ENCODE measurements at regions not wholly inside any gene's neighbourhood (a gene's known extent, or its start where the extent isn't known, plus 50 kb on each side); places are given as distances from the start of the nearest gene placed in this dataset.
"Not testable (repeated sequence)": the region's sequence is repeated elsewhere in the genome, so short reads cannot be mapped to it uniquely, and the experiment has no call there.

- DNase-seq (ENCODE audit: low read depth in 4 of 4, low spot score in 3 of 4): no peak
These were observed 896.3 kb downstream of the TSN start for GRCh38 chr2:122651780-122652179.

GRCh38 chr2:122652670-122653069 lies 897.2 kb downstream of the TSN start:
- DNase-seq (ENCODE audit: low read depth in 4 of 4, low spot score in 3 of 4): no peak

DNA sequence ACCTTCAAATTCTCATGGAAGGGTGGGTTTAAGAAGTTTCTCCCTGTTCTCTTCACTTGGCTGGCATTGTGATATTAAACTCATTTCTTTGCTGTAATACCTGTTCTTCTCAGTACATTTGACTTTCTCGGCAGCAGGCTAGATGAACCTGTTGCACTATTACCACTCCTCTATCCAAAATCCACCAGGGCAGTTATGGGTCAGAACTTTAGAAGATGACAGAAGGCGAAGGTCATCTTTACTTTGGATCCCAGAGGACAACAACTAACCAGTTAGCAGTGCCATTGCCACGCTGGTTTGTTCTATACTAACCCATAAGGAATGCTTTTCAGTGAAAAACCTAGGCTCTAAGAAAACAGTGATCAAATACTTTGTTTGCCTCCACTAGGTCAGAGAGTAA lies 901.0 kb downstream of the TSN start:
- DNase-seq (ENCODE audit: low read depth in 4 of 4, low spot score in 3 of 4): no peak

DNA sequence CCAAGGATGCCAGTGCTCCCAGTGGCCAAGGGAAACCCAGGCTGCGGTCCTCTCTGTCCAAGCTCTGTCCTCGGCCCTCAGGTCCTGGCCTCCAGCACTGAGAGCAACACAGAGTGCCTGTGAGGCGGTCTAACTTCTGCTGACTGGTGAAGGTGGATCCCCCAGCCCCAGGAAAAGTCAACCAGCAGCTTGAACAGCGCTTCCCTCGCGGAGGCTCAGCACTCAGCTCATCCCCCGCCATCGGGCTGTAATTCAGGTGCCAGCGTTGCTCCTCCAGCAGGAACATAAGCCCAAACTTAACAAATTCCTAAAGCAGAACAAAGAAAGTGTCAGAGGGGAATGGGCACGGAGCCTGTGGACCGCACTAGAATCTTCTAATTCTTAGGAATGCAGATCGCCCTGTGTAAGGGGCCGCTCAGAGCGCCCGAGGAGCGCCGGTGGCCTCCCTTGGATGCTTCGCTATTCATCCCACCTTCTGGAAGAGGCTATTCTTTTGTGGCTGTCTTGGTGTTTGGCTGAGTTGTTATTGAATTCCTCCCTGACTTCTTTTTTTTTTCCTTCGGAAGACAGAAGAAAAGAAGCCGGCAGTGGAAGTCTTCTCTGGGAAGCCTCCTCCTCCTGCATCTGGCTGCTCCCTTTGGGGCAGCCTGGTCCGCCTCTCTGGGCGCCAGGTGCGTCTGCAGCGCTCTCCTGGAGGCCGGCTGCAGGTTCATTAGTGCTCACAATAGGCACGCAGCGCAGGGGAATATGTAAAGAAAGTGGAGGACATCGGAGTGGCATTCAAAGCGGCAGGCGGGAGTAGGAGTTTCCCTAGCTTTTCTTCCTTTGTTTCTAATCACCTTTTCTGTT lies 905.6 kb downstream of the TSN start:
- DNase-seq (ENCODE audit: low read depth in 4 of 4, low spot score in 3 of 4): no peak

GRCh38 chr2:122663620-122664019 lies 908.2 kb downstream of the TSN start:
- no peak for DNase-seq (ENCODE audit: low read depth in 4 of 4, low spot score in 3 of 4)

DNA sequence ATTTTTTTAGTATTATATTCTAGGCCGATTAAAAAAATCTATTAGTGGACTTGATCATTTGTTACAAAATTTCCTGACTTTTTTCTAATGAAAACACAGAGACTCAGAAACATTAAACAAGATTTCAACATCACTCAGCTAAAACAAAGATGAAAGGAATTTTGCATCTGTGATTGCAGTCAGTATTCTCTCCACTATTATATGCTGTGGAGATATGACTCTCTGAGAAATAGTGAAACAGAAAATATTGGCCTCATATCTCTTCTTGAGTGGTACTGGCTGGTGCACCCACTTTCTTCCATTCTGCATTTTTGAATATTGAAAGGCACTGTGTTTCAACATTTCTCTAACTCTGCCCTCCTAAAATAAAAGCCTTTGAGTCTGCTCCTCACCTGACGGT lies 914.2 kb downstream of the TSN start:
- DNase-seq (ENCODE audit: low read depth in 4 of 4, low spot score in 3 of 4): no peak

DNA sequence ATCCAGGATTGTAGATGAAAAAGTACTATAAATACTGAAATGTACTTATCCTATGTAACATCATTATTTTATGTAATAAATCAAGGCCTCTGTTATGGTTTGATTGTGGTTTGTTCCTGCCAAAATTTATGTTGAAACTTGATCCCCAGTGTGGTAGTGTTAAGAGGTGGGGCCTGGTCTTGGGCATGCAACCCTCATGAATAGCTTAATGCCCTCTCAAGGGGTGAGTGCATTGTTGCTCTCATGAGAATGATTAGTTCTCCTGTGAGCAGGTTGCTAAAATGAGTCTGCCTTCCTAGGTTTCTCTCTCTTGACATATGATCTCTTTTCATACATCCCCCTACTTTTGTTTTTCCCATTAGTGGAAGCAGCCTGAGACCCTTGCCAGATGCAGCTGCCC lies 915.4 kb downstream of the TSN start:
- DNase-seq (ENCODE audit: low read depth in 4 of 4, low spot score in 3 of 4): no peak

GRCh38 chr2:122680662-122681061 lies 925.2 kb downstream of the TSN start:
- no peak for DNase-seq (ENCODE audit: low read depth in 4 of 4, low spot score in 3 of 4)

DNA sequence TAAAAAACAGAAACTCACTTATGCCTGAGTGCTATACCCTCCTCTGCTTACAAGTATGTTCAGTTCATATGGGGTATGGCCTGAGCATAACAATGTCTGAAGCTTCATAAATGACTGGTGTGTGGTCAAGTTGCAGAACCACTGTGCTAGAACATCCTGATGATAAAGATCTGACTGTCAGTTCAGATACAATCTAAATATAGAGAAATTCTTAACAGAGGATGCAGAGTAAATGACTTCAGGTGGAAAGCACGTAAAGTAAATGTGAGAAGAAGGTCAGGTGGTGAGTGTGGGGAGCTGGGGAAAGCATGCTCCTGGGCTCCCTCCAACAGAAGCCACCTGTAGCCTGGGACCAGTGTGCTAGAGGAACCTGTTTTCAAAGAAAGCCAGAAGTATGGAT lies 926.2 kb downstream of the TSN start:
- DNase-seq (ENCODE audit: low read depth in 4 of 4, low spot score in 3 of 4): no peak

DNA sequence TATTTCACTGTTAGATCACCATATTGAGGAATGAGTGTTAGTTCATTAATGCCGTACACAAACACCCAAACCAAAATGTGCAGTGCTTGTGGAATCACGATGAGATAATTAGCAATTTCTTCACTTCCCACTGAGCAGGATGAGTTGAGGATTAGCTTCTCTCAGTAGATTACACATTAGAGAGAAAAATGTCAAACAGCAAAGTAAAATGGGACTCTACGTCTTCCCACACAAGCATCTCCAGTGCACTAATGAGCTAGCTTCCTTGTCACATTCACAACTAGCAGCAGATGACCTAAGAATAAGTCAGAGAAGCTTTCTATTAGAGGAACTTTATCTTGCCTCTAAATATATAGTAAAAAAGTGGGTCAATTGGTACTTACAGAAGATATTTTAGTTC lies 926.9 kb downstream of the TSN start:
- no peak for DNase-seq (ENCODE audit: low read depth in 4 of 4, low spot score in 3 of 4)

DNA sequence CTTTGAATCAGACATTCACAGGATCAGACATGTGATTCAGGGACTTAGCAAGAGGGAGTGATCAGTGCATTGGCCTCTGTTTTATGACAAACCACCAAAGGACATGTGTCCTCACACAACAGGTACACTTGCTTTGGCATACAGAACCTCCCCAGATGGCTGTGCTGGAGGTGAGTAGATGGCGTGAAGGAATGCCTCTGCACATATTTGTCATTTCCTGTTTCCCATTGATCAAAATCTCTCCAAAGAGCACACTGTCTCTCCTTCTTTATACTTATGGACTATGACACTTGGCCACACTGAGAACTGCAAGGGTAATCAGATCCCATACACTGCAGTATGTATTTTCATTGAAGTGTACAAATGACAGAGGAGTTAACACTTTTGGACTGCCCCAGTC lies 927.6 kb downstream of the TSN start:
- DNase-seq (ENCODE audit: low read depth in 4 of 4, low spot score in 3 of 4): no peak

DNA sequence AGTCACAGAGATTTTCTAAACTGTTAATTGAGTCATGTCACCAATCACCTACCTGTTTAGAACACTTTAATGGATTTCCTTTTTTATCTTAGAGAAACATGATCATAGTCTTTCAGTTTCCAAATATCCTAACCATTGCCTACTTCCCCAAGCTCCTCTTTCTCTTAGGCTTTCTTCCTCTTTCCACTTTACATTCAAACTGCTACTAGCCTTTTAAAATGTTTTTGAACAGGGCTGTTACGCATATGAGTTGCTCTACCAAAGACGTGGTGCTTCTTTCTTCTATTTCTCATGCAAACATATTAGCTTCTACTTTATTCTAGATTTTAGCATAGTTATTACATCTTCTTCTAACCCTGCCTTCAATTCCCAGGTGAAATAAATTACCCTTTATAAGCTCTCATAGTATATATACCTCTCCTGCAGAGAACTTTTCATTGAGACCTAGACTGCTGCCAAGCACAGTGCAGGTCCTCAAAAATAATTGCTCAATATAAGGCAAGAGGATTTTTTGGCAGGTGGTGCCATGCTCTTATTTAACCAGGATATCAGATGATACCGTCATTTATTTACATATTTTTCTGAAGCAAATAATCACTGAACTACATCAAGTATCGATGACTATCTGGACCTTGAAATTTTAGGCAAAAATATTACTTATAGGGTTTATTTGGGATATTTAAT lies 937.1 kb downstream of the TSN start:
- DNase-seq (ENCODE audit: low read depth in 4 of 4, low spot score in 3 of 4): no peak

GRCh38 chr2:122697415-122697814 lies 942.0 kb downstream of the TSN start:
- no peak for DNase-seq (ENCODE audit: low read depth in 4 of 4, low spot score in 3 of 4)

- no peak for DNase-seq (ENCODE audit: low read depth in 4 of 4, low spot score in 3 of 4)
These were observed 948.2 kb downstream of the TSN start for GRCh38 chr2:122703676-122704075.

DNA sequence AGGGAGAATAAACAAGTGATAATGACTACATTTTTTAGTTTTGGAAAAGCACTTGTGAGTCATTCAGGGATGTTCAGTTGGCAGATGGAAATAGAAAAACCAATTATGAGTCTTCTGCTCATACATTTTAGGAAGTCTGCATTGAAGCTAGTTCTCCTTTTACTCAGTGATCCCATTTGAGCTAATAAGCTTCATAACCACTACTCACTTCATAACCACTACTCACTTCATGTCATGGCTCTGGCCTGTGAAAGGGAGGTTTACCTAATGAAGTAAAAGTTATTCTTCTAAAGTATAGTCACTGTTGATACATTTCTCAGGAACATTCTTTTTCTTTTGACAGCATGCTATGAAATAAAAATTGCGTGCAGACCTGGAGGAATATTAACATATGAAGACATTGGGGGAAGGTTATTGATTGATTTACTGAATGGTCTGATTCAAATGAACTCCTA lies 948.7 kb downstream of the TSN start:
- no peak for DNase-seq (ENCODE audit: low read depth in 4 of 4, low spot score in 3 of 4)

DNA sequence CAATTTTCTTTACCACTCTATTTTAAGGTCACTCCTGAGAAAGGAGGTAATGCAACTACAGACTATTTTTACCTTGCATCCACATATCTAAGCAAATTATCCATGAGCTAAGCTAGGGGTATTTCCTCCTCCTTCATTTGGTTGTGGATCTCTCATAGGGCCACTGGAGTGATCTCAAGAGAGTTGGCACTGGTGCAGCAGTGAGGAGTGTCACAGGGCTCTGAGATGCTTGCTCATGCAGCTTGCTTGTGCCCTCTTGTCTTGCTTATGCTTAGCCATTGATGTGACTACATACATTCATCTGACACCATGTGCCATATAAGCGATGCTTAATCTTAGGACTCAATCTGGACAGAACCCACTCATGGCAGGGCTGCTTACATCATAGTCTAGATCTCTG lies 950.3 kb downstream of the TSN start:
- DNase-seq (ENCODE audit: low read depth in 4 of 4, low spot score in 3 of 4): no peak

- no peak for DNase-seq (ENCODE audit: low read depth in 4 of 4, low spot score in 3 of 4)
These were observed 951.3 kb downstream of the TSN start for GRCh38 chr2:122706757-122707223.

DNA sequence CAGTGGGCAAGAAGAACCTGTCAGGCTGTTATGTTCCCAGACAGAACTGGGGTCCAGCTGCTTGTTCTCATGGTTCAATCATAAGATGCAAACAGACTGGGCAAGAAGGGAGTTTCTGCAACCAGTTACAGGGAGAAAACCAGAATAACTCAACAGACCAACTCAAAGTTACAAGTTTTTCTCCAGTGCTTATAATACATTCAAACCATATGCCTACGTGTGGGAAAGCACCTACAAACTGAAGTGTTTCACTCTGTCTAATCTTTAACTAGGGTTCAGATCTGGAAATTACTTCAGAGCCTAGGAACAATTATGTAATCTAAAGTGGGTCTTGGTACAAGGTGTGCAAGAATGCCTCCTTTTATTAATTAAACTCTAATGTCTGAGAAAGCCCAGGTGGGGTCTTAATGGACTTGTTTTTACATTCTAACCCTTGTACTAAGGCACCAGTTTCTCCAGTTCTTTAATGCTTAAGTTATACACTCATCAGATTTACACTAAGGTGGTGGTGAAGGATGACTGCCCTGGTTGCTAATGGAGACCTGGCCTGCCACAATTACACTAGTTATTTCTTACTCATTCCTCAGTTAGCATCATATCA lies 951.9 kb downstream of the TSN start:
- DNase-seq (ENCODE audit: low read depth in 4 of 4, low spot score in 3 of 4): no peak

- no peak for DNase-seq (ENCODE audit: low read depth in 4 of 4, low spot score in 3 of 4)
These were observed 954.6 kb downstream of the TSN start for GRCh38 chr2:122710049-122710448.

- DNase-seq (ENCODE audit: low read depth in 4 of 4, low spot score in 3 of 4): no peak
These were observed 958.3 kb downstream of the TSN start for GRCh38 chr2:122713800-122714199.

DNA sequence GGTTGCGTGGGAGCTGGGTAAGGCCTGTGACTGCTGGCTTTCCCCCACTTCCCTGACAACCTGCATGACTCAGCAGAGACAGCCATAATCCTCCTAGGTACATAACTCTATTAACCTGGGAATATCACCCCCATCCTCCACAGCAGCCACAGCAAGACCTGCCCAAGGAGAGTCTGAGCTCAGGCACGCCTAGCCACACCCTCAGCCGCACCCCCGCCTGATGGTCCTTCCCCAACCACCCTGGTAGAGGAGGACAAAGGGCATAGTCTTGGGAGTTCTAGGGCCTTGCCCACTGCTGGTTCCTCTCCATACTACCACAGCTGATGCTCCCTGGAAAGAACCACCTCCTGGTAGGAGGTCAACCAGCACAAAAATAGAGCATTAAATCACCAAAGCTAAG lies 965.4 kb downstream of the TSN start:
- not testable (repeated sequence) for DNase-seq (ENCODE audit: low read depth in 4 of 4, low spot score in 3 of 4)
